ENCODE measurements at regions not wholly inside any gene's neighbourhood (a gene's known extent, or its start where the extent isn't known, plus 50 kb on each side); places are given as distances from the start of the nearest gene placed in this dataset.

DNA sequence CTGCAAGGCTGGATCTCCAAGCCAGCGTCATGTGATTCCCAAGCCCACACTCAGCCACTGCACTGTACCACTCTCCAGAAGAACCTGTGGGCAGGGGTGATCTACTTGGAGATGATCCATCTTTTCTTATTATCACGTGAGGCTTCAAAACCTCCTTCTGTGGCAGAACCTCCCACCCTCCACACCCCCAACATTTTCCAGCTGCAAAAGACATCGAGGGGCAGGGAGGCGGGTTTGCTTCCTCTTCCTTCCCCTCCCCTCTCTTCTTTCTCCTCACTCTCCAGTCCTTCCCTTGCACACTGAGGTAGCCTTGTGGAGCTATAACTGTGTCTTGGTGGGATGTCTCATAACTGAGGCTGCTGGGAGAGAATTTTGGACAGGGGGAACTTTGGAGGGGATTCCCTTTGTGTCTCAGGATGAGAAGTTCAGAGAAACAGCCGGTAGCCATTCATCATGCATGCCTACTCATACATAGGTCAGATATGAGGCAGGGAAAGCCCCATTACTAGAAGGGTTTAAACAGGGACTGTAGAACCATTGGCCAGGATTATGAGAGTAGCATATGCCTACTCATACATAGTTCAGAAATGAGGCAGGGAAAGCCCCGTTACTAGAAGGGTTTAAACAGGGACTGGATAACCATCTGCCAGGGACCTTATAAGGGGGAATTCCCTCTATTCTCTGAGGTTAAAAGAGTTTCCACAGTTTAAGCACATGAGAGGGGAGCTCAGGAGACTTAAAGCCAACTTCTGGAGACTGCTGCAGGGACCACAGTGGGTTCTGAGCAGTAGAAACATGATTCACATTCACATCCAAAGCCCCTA is 420.7 kb upstream of the CADM1 start:
- no peak for TF ChIP-seq POLR2A (IDR thresholded peaks at IDR 0.05)
- TF ChIP-seq, protein P1, sequence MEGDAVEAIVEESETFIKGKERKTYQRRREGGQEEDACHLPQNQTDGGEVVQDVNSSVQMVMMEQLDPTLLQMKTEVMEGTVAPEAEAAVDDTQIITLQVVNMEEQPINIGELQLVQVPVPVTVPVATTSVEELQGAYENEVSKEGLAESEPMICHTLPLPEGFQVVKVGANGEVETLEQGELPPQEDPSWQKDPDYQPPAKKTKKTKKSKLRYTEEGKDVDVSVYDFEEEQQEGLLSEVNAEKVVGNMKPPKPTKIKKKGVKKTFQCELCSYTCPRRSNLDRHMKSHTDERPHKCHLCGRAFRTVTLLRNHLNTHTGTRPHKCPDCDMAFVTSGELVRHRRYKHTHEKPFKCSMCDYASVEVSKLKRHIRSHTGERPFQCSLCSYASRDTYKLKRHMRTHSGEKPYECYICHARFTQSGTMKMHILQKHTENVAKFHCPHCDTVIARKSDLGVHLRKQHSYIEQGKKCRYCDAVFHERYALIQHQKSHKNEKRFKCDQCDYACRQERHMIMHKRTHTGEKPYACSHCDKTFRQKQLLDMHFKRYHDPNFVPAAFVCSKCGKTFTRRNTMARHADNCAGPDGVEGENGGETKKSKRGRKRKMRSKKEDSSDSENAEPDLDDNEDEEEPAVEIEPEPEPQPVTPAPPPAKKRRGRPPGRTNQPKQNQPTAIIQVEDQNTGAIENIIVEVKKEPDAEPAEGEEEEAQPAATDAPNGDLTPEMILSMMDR (IDR thresholded peaks at IDR 0.05), result no peak
- H3K4me3 ChIP-seq, result no peak overlapping the region
- no peak for DNase-seq
- no peaks in the 10 kb centered on the region for H3K36me3 ChIP-seq (ENCODE audit: low read depth, missing control alignments)
- no peaks in the 10 kb centered on the region for H3K9me3 ChIP-seq
- no peak overlapping the region for H3K27ac ChIP-seq
- H3K27me3 ChIP-seq, result no peaks in the 10 kb centered on the region
- no peaks in the 10 kb centered on the region for H3K4me1 ChIP-seq
- WGBS, 2 donors, result 72 to 80% methylated on average over 6 of the region's 6 CpGs
- intact Hi-C loops (cut with DNase I; ENCODE audit: low total_unique reads), result no loop called here

DNA sequence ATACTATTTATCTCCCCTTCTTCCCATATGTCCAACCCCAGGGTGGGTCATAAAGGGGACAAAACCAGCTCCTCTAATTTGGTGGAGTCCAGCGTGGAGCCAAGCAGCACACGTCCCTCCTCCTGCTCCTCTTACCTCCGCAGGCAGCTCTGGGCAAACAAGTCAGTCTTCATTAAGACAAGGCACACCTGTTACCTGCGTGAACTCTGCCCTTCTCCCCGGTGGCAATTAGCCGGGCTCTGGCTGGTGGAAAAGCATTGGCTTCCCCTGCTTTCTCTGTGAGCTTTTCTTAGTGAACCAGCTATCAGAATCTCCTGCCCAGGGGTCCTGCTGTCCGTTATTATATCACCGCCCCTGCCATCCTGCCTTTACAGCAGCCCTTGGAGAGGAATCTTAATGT is 418.7 kb upstream of the CADM1 start:
- 82 to 85% methylated on average over 8 of the region's 8 CpGs for WGBS, 2 donors
- Histone ChIP-seq H3K4me3 (no peak overlapping the region), H3K4me1 (no peaks in the 10 kb centered on the region), H3K27me3 (no peaks in the 10 kb centered on the region), H3K36me3 (ENCODE audit: low read depth, missing control alignments) (no peaks in the 10 kb centered on the region), H3K9me3 (no peaks in the 10 kb centered on the region), H3K27ac (no peak overlapping the region)
- no peak for DNase-seq
- TF ChIP-seq POLR2A (IDR thresholded peaks at IDR 0.05), result no peak
- TF ChIP-seq, protein P1 (IDR thresholded peaks at IDR 0.05), result no peak
- intact Hi-C loops (cut with DNase I; ENCODE audit: low total_unique reads), result no loop called here

DNA sequence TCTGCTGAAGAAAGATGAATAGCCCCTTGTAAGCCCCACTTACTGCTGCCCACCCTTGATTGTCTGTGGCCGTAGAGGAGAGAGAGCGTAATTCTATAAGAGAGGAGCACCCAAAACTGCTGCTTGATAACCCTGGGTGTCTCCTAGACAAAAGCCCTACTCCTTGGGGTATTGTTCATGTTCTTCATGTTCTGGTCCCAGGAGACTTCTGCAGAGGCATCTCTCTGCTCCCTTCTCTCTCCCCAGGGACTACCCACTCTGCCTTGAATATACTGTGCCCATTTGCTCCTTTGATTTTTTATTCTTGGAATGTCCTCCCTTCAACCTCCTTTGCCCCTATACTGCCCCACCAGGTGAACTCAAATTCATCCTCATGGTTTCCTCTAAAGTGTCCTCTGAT is 417.8 kb upstream of the CADM1 start:
- 78 to 89% methylated on average over 2 of the region's 2 CpGs for WGBS, 2 donors
- TF ChIP-seq POLR2A (IDR thresholded peaks at IDR 0.05), result no peak
- Histone ChIP-seq H3K27ac (no peak overlapping the region), H3K9me3 (no peaks in the 10 kb centered on the region), H3K4me3 (no peak overlapping the region), H3K36me3 (ENCODE audit: low read depth, missing control alignments) (no peaks in the 10 kb centered on the region), H3K4me1 (no peaks in the 10 kb centered on the region), H3K27me3 (no peaks in the 10 kb centered on the region)
- DNase-seq, result no peak
- intact Hi-C loops (cut with DNase I; ENCODE audit: low total_unique reads), result no loop called here

DNA sequence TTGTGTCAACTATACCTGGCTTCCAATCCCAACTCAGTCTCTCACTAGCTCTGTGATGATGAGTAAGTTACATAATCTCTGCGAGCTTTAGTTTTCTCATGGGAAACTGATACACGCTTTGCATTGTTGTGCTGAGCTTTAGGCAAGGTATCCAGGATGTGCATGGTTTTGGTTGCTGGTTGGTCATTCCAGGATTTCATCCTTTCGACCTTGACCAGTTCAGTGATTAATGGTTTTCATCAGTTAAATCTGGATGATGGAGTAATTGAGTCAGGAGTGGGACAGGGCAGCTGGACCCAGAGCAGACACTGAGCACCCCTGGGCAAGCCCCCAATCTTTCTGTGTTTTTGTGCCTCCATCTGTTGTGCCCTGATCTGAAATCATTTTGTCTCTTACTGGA is 417.3 kb upstream of the CADM1 start:
- TF ChIP-seq POLR2A (IDR thresholded peaks at IDR 0.05), result no peak
- TF ChIP-seq, protein P1 (IDR thresholded peaks at IDR 0.05), result no peak
- no peaks in the 10 kb centered on the region for H3K27me3 ChIP-seq
- no peak overlapping the region for H3K27ac ChIP-seq
- 92 to 98% methylated on average over 3 of the region's 3 CpGs for WGBS, 2 donors
- no peaks in the 10 kb centered on the region for H3K36me3 ChIP-seq (ENCODE audit: low read depth, missing control alignments)
- H3K9me3 ChIP-seq, result no peaks in the 10 kb centered on the region
- no peak for DNase-seq
- H3K4me1 ChIP-seq, result no peaks in the 10 kb centered on the region
- no peak overlapping the region for H3K4me3 ChIP-seq
- intact Hi-C loops (cut with DNase I; ENCODE audit: low total_unique reads), result no loop called here

DNA sequence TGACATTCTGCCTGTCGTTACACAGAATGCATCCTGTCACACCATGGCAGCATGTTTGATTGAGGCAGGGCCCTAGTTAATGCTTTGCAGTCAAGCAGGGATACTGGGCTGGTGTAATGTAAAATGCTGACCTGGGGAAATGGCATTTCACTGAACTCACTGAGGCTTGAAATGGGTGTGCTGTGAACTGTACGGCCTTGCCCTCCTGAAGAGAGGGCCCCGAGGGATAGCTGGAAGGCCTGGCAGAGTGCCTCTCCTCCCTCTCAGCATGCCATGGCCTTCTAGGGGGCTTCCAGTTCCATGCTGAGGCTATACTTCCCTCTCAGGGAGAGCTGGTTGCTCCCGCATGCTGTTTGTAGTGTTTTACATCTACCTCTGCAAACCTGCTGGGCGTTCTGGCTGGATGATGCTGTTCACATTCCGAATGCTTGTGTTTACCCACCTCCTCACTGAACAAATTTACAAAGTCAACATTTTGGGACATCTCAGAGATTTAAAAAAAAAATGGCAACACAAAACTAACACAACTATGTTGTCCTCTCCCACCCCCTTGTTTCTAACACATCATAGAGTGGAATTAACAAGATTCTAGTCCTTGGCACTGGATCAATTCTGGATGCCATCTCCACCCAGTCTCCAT is 416.7 kb upstream of the CADM1 start:
- H3K27ac ChIP-seq, result no peak overlapping the region
- TF ChIP-seq, protein P1 (IDR thresholded peaks at IDR 0.05), result no peak
- no peak for TF ChIP-seq POLR2A (IDR thresholded peaks at IDR 0.05)

More for the DNA sequence above, 416.7 kb upstream of the CADM1 start:
- no peaks in the 10 kb centered on the region for H3K4me1 ChIP-seq
- H3K36me3 ChIP-seq (ENCODE audit: low read depth, missing control alignments), result no peaks in the 10 kb centered on the region
- no peak for DNase-seq
- 88 to 93% methylated on average over 6 of the region's 6 CpGs for WGBS, 2 donors
- no peaks in the 10 kb centered on the region for H3K9me3 ChIP-seq
- H3K4me3 ChIP-seq, result no peak overlapping the region
- no peaks in the 10 kb centered on the region for H3K27me3 ChIP-seq
- intact Hi-C loops (cut with DNase I; ENCODE audit: low total_unique reads), result no loop called here
